Naive thymus-derived CD8-positive, alpha-beta T cell (primary cell): ENCODE measurements at regions not wholly inside any gene's neighbourhood (a gene's known extent, or its start where the extent isn't known, plus 50 kb on each side); places are given as distances from the start of the nearest gene placed in this dataset.
"Not testable (repeated sequence)": the region's sequence is repeated elsewhere in the genome, so short reads cannot be mapped to it uniquely, and the experiment has no call there.

ENCODE experiments used
- ATAC-seq, 2 donors: fragments of 150-1000 bp; cut with Tn5 transposase in 1 of 2; sonication (Bioruptor Pico), chemical (Tn5 transposase) in 1 of 2; 1 replicate in 1 of 2; 2 replicates in 1 of 2; pipeline ENCODE4 v1.10.0; 2021; ENCODE audit warnings: mild to moderate bottlenecking in 2 of 2, moderate library complexity in 2 of 2
- POLR2A ChIA-PET: fragments of 350-600 bp; sonication (Branson Sonifier 250); formaldehyde crosslinking; loops from one replicate; lab custom pipeline; 2021; ENCODE audit warnings: antibody characterized with exemption; lab: Charles Lee
- DNase-seq, 10 donors: peaks; one replicate each; pipeline versions ENCODE4 v3.0.0 to v3.0.0-alpha.2; 2020 to 2022
- H3K27ac Mint-ChIP-seq, 10 donors: one replicate each; pipeline ENCODE4 v1.8.0; 2020 to 2022; ENCODE audit warnings: mild to moderate bottlenecking in 10 of 10, mixed read lengths in 10 of 10, moderate library complexity in 4 of 10, inconsistent platforms in 1 of 10
- H3K27me3 Mint-ChIP-seq, 5 donors: one replicate each; pipeline ENCODE4 v1.8.0; 2021 to 2022; ENCODE audit warnings: mixed read lengths in 5 of 5
- H3K36me3 Mint-ChIP-seq, 3 donors: one replicate each; pipeline ENCODE4 v1.8.0; 2020 to 2022; ENCODE audit warnings: mixed read lengths in 3 of 3, mild to moderate bottlenecking in 2 of 3, inconsistent platforms in 1 of 3
- H3K4me1 Mint-ChIP-seq, 4 donors: one replicate each; pipeline ENCODE4 v1.8.0; 2021 to 2022; ENCODE audit warnings: mixed read lengths in 4 of 4
- H3K4me3 Mint-ChIP-seq, 10 donors: one replicate each; pipeline ENCODE4 v1.8.0; 2020 to 2022; ENCODE audit warnings: mild to moderate bottlenecking in 10 of 10, mixed read lengths in 10 of 10, moderate library complexity in 6 of 10, inconsistent platforms in 1 of 10
- H3K9me3 Mint-ChIP-seq, 9 donors: one replicate each; pipeline ENCODE4 v1.8.0; 2020 to 2022; ENCODE audit warnings: mixed read lengths in 9 of 9, mild to moderate bottlenecking in 3 of 9, inconsistent platforms in 1 of 9, moderate library complexity in 1 of 9

- Mint-ChIP-seq H3K4me1 (no peaks in the 10 kb centered on the region), H3K27ac (no peak overlapping the region), H3K27me3 (no peaks in the 10 kb centered on the region), H3K4me3 (no peak overlapping the region), H3K9me3 (peaks cover 0 to 13% (median 0%) of the 10 kb centered on the region in 9 donors), H3K36me3 (no peaks in the 10 kb centered on the region)
- ATAC-seq = no peak
- DNase-seq = no peak
- POLR2A ChIA-PET = no interaction called here
These were observed 323.9 kb upstream of the KCND2 start for GRCh38 chr7:119949053-119949452.

GRCh38 chr7:119950390-119951041, 322.5 kb upstream of the KCND2 start:
- POLR2A ChIA-PET, ATAC-seq, H3K4me3 Mint-ChIP-seq, H3K27ac Mint-ChIP-seq, H3K4me1 Mint-ChIP-seq, H3K36me3 Mint-ChIP-seq, H3K27me3 Mint-ChIP-seq, DNase-seq: not testable (repeated sequence)
- H3K9me3 Mint-ChIP-seq = peaks cover 0 to 13% (median 0%) of the 10 kb centered on the region in 9 donors

- POLR2A ChIA-PET, H3K4me1 Mint-ChIP-seq, ATAC-seq, H3K36me3 Mint-ChIP-seq, H3K4me3 Mint-ChIP-seq, DNase-seq, H3K27ac Mint-ChIP-seq, H3K27me3 Mint-ChIP-seq: not testable (repeated sequence)
- peaks cover 0 to 13% (median 0%) of the 10 kb centered on the region in 9 donors for H3K9me3 Mint-ChIP-seq
These were observed 321.4 kb upstream of the KCND2 start for GRCh38 chr7:119951614-119952013.

DNA sequence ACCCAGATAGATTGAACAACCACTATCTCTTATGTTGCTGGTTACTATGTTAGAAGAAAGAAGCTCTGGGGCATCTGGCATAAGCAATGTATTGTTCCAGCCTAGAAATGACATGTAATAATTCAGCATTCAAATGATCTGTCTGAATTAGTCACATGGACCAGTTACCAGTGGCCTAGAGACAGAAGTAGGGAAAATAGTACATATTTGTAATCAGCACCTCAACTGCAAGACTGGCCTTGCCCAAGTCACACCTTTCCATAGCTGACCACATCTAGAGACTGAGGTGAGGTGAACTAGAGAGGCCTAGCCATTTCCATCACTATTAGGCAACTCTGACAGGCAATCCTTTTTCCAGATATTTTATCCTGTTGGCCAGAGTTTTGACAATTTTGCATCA, 315.6 kb upstream of the KCND2 start:
- peaks cover 0 to 5% (median 0%) of the 10 kb centered on the region in 9 donors for H3K9me3 Mint-ChIP-seq
- POLR2A ChIA-PET = no interaction called here
- no peak for DNase-seq
- no peaks in the 10 kb centered on the region for H3K36me3 Mint-ChIP-seq
- H3K27me3 Mint-ChIP-seq = no peaks in the 10 kb centered on the region
- no peaks in the 10 kb centered on the region for H3K4me1 Mint-ChIP-seq
- H3K27ac Mint-ChIP-seq = no peak overlapping the region
- no peak for ATAC-seq
- no peak overlapping the region for H3K4me3 Mint-ChIP-seq

DNA sequence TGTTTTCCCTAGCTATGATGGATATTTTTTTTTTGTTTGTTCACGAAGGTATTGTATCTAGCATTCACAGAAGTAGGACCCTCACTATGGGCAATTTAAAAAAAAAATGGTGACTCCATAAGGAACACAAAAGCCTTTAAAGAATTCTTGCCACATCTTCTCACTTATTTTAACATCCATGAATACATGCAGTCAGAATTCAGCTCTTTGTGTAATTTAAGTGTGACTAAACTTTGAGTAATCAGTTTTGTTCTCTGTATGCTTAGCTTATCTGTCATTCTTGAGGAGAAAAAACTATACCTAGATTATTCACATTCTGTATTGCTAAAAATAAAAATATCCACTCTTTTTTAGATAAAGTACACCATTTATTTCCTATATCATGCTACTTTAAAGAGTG, 313.2 kb upstream of the KCND2 start:
- no peak overlapping the region for H3K27ac Mint-ChIP-seq
- peaks cover 0 to 5% (median 0%) of the 10 kb centered on the region in 9 donors for H3K9me3 Mint-ChIP-seq
- ATAC-seq (no peak), DNase-seq (no peak)
- POLR2A ChIA-PET = no interaction called here
- H3K27me3 Mint-ChIP-seq = no peaks in the 10 kb centered on the region
- no peaks in the 10 kb centered on the region for H3K4me1 Mint-ChIP-seq
- no peak overlapping the region for H3K4me3 Mint-ChIP-seq
- H3K36me3 Mint-ChIP-seq = no peaks in the 10 kb centered on the region

DNA sequence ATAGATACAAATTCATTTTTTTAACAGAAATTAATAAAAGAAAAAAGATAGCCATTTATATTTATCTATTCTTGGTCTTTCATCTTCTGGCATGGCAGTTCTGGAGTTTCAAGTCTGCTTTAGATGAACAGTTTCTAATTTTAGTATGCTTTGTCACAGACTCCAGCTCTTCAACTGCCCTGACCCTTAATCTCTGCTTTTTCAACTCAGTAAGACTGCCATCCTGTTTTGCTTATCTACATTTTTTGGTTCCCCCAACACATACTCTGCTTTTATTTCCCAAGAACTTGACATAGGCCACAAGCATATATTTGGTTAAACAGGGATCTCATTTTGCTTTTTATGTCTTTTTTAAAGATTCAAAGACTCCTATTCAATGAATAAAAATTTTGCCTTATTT, 309.3 kb upstream of the KCND2 start:
- no peaks in the 10 kb centered on the region for H3K4me1 Mint-ChIP-seq
- ATAC-seq (no peak), DNase-seq (no peak)
- POLR2A ChIA-PET = no interaction called here
- no peaks in the 10 kb centered on the region for H3K36me3 Mint-ChIP-seq
- H3K9me3 Mint-ChIP-seq = peaks cover 0 to 6% (median 0%) of the 10 kb centered on the region in 9 donors
- H3K27ac Mint-ChIP-seq = no peak overlapping the region
- H3K27me3 Mint-ChIP-seq = no peaks in the 10 kb centered on the region
- H3K4me3 Mint-ChIP-seq = no peak overlapping the region

DNA sequence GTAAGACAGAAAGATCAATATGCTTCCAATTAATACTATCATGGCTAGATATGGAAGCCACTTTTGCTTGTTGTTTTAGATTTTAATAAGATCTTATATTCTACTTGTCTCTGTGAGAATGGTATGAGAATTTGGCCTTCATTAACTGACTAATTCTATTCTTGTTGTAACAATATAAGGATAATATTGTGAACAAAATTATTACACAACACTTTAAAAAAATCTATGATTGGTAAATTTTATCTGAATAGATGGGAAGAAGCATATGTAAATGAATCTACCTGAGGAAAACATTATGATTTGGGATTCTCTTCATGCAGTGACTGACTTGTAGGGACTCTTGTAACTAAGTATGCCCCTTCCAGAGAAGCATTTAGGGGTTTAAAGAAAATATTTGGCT, 308.9 kb upstream of the KCND2 start:
- no peaks in the 10 kb centered on the region for H3K4me1 Mint-ChIP-seq
- POLR2A ChIA-PET = no interaction called here
- H3K36me3 Mint-ChIP-seq = no peaks in the 10 kb centered on the region

DNA sequence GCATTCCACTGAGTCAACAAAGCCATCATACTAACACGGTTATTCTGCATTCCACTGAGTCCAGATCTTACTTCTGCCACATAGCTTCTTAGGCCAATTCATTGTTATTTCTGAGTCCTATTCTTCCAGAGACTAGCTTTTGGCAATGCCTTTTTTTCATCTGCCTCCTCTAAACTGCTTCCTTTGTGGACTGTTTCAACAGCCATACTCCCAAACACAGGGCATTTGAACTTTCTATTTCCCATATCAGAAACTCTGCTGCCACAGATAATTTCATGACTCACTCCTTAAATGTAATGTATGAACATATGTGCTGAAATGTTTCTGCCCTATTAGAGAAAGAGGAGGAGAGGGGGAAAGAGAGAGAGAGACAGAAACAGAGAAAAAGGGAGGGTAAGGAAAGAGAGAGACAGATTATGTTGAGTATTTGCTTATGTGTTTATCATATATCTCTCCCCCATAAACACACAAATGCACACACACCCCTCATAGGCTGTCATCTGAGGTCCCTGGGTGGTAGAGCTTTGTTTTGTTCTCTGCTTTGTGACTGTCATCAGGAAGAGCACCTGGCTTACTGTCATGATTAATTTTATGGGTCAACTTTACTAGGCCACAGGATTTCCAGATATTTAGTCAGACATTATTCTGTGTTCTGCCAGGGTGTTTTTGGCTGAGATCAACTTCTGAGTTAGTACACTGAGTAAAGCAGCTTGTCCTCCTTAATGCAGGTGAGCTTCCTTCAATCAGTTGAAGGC, 308.0 kb upstream of the KCND2 start:
- no peak for ATAC-seq
- Mint-ChIP-seq H3K4me3 (no peak overlapping the region), H3K36me3 (no peaks in the 10 kb centered on the region), H3K9me3 (peaks cover 0 to 4% (median 0%) of the 10 kb centered on the region in 9 donors), H3K27me3 (no peaks in the 10 kb centered on the region), H3K27ac (no peak overlapping the region), H3K4me1 (no peaks in the 10 kb centered on the region)
- POLR2A ChIA-PET = no interaction called here
- DNase-seq = no peak

More for the DNA sequence above, 308.9 kb upstream of the KCND2 start:
- H3K4me3 Mint-ChIP-seq = no peak overlapping the region
- H3K27me3 Mint-ChIP-seq = no peaks in the 10 kb centered on the region
- ATAC-seq (no peak), DNase-seq (no peak)
- H3K27ac Mint-ChIP-seq = no peak overlapping the region
- H3K9me3 Mint-ChIP-seq = peaks cover 0 to 4% (median 0%) of the 10 kb centered on the region in 9 donors

GRCh38 chr7:119967221-119967620, 305.8 kb upstream of the KCND2 start:
- ATAC-seq = no peak
- peaks cover 0 to 6% (median 0%) of the 10 kb centered on the region in 9 donors for H3K9me3 Mint-ChIP-seq
- POLR2A ChIA-PET = no interaction called here
- H3K27me3 Mint-ChIP-seq = no peaks in the 10 kb centered on the region
- DNase-seq = no peak
- no peaks in the 10 kb centered on the region for H3K36me3 Mint-ChIP-seq
- no peak overlapping the region for H3K4me3 Mint-ChIP-seq
- no peaks in the 10 kb centered on the region for H3K4me1 Mint-ChIP-seq
- no peak overlapping the region for H3K27ac Mint-ChIP-seq

DNA sequence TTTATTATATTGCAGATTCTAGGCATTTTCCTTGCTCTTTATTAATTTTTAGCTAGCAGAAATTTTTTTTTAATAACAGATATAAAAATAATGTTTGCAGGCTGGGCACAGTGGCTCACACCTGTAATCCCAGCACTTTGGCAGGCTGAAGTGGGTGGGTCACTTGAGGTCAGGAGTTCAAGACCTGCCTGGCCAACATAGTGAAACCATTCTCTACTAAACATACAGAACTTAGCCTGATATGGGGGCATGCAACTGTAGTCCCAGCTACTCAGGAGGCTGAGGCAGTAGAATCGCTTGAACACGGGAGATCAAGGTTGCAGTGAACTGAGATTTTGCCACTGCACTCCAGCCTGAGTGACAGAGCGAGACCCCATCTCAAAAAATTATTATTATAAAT, 304.6 kb upstream of the KCND2 start:
- DNase-seq, H3K36me3 Mint-ChIP-seq, POLR2A ChIA-PET, ATAC-seq, H3K4me1 Mint-ChIP-seq, H3K4me3 Mint-ChIP-seq, H3K9me3 Mint-ChIP-seq, H3K27ac Mint-ChIP-seq, H3K27me3 Mint-ChIP-seq: not testable (repeated sequence)

GRCh38 chr7:119969054-119969453, 303.9 kb upstream of the KCND2 start:
- no peak for ATAC-seq
- H3K4me1 Mint-ChIP-seq = no peaks in the 10 kb centered on the region
- peaks cover 0 to 6% (median 0%) of the 10 kb centered on the region in 9 donors for H3K9me3 Mint-ChIP-seq
- H3K27ac Mint-ChIP-seq = no peak overlapping the region
- H3K4me3 Mint-ChIP-seq = no peak overlapping the region
- no peaks in the 10 kb centered on the region for H3K36me3 Mint-ChIP-seq
- DNase-seq = no peak
- POLR2A ChIA-PET = no interaction called here
- no peaks in the 10 kb centered on the region for H3K27me3 Mint-ChIP-seq

DNA sequence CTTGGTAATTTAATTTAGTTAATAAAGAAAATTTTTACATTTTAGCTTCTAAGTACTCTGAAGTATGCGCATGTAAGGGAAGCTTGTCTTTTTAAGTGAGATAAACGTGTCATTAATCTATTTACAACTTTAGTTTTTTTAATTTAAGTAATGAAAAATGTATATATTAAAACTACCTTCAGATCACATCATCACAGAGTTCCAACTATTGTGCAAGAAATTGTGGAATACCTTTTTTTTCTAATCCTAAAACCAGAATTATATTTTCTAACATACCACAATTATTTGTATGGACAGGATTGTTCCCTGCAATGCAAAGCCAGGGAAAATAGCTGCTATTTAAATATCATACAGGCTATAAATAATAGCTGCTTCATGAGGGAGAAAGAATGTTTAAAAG, 303.2 kb upstream of the KCND2 start:
- POLR2A ChIA-PET = no interaction called here
- Mint-ChIP-seq H3K4me1 (no peaks in the 10 kb centered on the region), H3K9me3 (peaks cover 0 to 6% (median 0%) of the 10 kb centered on the region in 9 donors), H3K36me3 (no peaks in the 10 kb centered on the region), H3K4me3 (no peak overlapping the region), H3K27ac (no peak overlapping the region), H3K27me3 (no peaks in the 10 kb centered on the region)
- no peak for DNase-seq
- no peak for ATAC-seq

- ATAC-seq (no peak), DNase-seq (no peak)
- Mint-ChIP-seq H3K9me3 (peaks cover 0 to 6% (median 0%) of the 10 kb centered on the region in 9 donors), H3K4me3 (no peak overlapping the region), H3K4me1 (no peaks in the 10 kb centered on the region), H3K27me3 (no peaks in the 10 kb centered on the region), H3K27ac (no peak overlapping the region), H3K36me3 (no peaks in the 10 kb centered on the region)
- POLR2A ChIA-PET = no interaction called here
These were observed 298.0 kb upstream of the KCND2 start for GRCh38 chr7:119974972-119975371.
